ENCODE measurements at regions not wholly inside any gene's neighbourhood (a gene's known extent, or its start where the extent isn't known, plus 50 kb on each side); places are given as distances from the start of the nearest gene placed in this dataset.

DNA sequence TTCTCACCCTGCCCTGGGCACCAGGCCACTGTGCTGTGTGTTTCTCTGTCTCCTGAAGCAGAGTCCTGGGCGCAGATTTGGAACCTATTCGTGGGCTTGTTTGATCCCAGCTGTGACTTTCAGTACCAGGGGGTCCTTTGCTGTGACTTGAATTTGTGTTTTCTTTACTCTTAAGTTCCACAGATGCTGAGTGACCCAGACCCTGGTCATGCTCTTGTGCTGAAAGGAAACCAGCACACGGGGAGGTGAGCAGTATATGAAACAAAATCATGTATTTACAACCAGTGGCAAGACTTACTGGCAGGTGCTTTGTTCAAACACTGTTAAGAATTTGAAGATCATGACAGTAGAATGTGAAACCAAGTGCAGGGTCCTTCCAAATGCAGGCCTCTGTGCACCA, 89.2 kb upstream of the PRSS58 start:
- TF ChIP-seq POLR2AphosphoS5 (IDR thresholded peaks at IDR 0.05; ENCODE audit: low read depth) = no peak
- TF ChIP-seq, protein P1, sequence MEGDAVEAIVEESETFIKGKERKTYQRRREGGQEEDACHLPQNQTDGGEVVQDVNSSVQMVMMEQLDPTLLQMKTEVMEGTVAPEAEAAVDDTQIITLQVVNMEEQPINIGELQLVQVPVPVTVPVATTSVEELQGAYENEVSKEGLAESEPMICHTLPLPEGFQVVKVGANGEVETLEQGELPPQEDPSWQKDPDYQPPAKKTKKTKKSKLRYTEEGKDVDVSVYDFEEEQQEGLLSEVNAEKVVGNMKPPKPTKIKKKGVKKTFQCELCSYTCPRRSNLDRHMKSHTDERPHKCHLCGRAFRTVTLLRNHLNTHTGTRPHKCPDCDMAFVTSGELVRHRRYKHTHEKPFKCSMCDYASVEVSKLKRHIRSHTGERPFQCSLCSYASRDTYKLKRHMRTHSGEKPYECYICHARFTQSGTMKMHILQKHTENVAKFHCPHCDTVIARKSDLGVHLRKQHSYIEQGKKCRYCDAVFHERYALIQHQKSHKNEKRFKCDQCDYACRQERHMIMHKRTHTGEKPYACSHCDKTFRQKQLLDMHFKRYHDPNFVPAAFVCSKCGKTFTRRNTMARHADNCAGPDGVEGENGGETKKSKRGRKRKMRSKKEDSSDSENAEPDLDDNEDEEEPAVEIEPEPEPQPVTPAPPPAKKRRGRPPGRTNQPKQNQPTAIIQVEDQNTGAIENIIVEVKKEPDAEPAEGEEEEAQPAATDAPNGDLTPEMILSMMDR (IDR thresholded peaks at IDR 0.05; ENCODE audit: insufficient read depth, low read length) = no peak
- TF ChIP-seq GABPA (IDR thresholded peaks at IDR 0.05; ENCODE audit: low read depth) = no peak
- no peak for TF ChIP-seq SPI1 (IDR thresholded peaks at IDR 0.05; ENCODE audit: borderline replicate concordance, low read depth)
- TF ChIP-seq, protein P2, sequence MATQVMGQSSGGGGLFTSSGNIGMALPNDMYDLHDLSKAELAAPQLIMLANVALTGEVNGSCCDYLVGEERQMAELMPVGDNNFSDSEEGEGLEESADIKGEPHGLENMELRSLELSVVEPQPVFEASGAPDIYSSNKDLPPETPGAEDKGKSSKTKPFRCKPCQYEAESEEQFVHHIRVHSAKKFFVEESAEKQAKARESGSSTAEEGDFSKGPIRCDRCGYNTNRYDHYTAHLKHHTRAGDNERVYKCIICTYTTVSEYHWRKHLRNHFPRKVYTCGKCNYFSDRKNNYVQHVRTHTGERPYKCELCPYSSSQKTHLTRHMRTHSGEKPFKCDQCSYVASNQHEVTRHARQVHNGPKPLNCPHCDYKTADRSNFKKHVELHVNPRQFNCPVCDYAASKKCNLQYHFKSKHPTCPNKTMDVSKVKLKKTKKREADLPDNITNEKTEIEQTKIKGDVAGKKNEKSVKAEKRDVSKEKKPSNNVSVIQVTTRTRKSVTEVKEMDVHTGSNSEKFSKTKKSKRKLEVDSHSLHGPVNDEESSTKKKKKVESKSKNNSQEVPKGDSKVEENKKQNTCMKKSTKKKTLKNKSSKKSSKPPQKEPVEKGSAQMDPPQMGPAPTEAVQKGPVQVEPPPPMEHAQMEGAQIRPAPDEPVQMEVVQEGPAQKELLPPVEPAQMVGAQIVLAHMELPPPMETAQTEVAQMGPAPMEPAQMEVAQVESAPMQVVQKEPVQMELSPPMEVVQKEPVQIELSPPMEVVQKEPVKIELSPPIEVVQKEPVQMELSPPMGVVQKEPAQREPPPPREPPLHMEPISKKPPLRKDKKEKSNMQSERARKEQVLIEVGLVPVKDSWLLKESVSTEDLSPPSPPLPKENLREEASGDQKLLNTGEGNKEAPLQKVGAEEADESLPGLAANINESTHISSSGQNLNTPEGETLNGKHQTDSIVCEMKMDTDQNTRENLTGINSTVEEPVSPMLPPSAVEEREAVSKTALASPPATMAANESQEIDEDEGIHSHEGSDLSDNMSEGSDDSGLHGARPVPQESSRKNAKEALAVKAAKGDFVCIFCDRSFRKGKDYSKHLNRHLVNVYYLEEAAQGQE (IDR thresholded peaks at IDR 0.05; ENCODE audit: insufficient replicate concordance, low read depth) = no peak
